IMR-90 (cell line): ENCODE measurements at regions not wholly inside any gene's neighbourhood (a gene's known extent, or its start where the extent isn't known, plus 50 kb on each side); places are given as distances from the start of the nearest gene placed in this dataset.

Source experiments
- ATAC-seq: fragments of 200-7000 bp; cut with Tn5 transposase; 2 replicates; pipeline ENCODE4 v1.9.1; 2020; ENCODE audit warnings: low read depth, mild to moderate bottlenecking, moderate library complexity
- BruUV-seq: library from RNA; stranded (reverse); fragments of 400-500 nt; replicated peaks from 2 replicates; lab custom pipeline; 2021; lab: Mats Ljungman, UMichigan
- CTCF ChIA-PET: fragments of 300-600 bp; formaldehyde crosslinking; extraction: SDS; loops from one replicate; lab custom pipeline; 2021; ENCODE audit warnings: antibody characterized with exemption; lab: Yijun Ruan, JAX
- POLR2A ChIA-PET: fragments of 300-600 bp; sonication (Branson Sonifier 250); formaldehyde crosslinking; loops from one replicate; lab custom pipeline; 2022; ENCODE audit warnings: antibody characterized with exemption; ENCODE audit not compliant: unreplicated experiment; lab: Charles Lee
- DNase-seq: peaks from one replicate; pipeline ENCODE4 v3.0.0; 2013
- H2AFZ ChIP-seq: replicated peaks from 2 replicates; pipeline ENCODE3; 2013; ENCODE audit warnings: low read length, mild to moderate bottlenecking; ENCODE audit not compliant: poor library complexity
- H2AK5ac ChIP-seq: 2 replicates; pipeline ENCODE4 v1.6.1; 2013; ENCODE audit warnings: low read depth, low read length, inconsistent platforms
- H2AK9ac ChIP-seq: replicated peaks from 2 replicates; pipeline ENCODE3; 2013; ENCODE audit warnings: mild to moderate bottlenecking, low read depth, low read length, moderate library complexity; ENCODE audit not compliant: poor library complexity
- H2BK120ac ChIP-seq: 2 replicates; pipeline ENCODE4 v1.6.1; 2013; ENCODE audit warnings: low read depth, low read length, inconsistent platforms
- H2BK15ac ChIP-seq: 3 replicates; pipeline ENCODE4 v1.6.1; 2013; ENCODE audit warnings: low read depth, low read length, inconsistent platforms
- H2BK20ac ChIP-seq: 2 replicates; pipeline ENCODE4 v1.6.1; 2013; ENCODE audit warnings: low read depth, mild to moderate bottlenecking, inconsistent platforms, low read length, moderate library complexity
- H2BK5ac ChIP-seq: 2 replicates; pipeline ENCODE4 v1.6.1; 2013; ENCODE audit warnings: mild to moderate bottlenecking, low read depth, low read length, inconsistent platforms; ENCODE audit not compliant: poor library complexity, severe bottlenecking
- H3K14ac ChIP-seq: replicated peaks from 2 replicates; pipeline ENCODE4 v1.6.1; 2013; ENCODE audit warnings: low read depth, low read length, inconsistent platforms
- H3K18ac ChIP-seq: 2 replicates; pipeline ENCODE4 v1.6.1; 2013; ENCODE audit warnings: low read depth, low read length, control low read depth
- H3K23ac ChIP-seq: 2 replicates; pipeline ENCODE4 v1.6.1; 2013; ENCODE audit warnings: low read depth, low read length, inconsistent platforms
- H3K27ac ChIP-seq: 2 replicates; pipeline ENCODE4 v1.5.1; 2013; ENCODE audit warnings: mild to moderate bottlenecking, control low read depth, low read length; ENCODE audit not compliant: insufficient read depth
- H3K27me3 ChIP-seq: 2 replicates; pipeline ENCODE4 v1.6.1; 2013; ENCODE audit warnings: low read length; ENCODE audit not compliant: control insufficient read depth, insufficient read depth
- H3K36me3 ChIP-seq: 2 replicates; pipeline ENCODE4 v1.6.1; 2013; ENCODE audit warnings: low read length, mixed read lengths; ENCODE audit not compliant: control insufficient read depth, insufficient read depth
- H3K4ac ChIP-seq: 2 replicates; pipeline ENCODE4 v1.6.1; 2013; ENCODE audit warnings: low read depth, low read length, inconsistent platforms
- H3K4me1 ChIP-seq: 2 replicates; pipeline ENCODE4 v1.6.1; 2013; ENCODE audit warnings: low read length, mixed read lengths; ENCODE audit not compliant: control insufficient read depth, insufficient read depth
- H3K4me2 ChIP-seq: 2 replicates; pipeline ENCODE4 v1.6.1; 2013; ENCODE audit warnings: low read depth, mild to moderate bottlenecking, control low read depth, low read length, moderate library complexity
- H3K4me3 ChIP-seq: 2 replicates; pipeline ENCODE4 v1.5.1; 2013; ENCODE audit warnings: low read depth, mild to moderate bottlenecking, control low read depth, low read length, moderate library complexity; ENCODE audit not compliant: insufficient read depth
- H3K56ac ChIP-seq: 2 replicates; pipeline ENCODE4 v1.6.1; 2013; ENCODE audit warnings: low read length, inconsistent platforms; ENCODE audit not compliant: insufficient read depth; ENCODE audit errors: extremely low read depth
- H3K79me1 ChIP-seq, 2 experiments: 2 replicates each; pipeline ENCODE4 v1.6.1; 2013; ENCODE audit warnings: low read length in 2 of 2, inconsistent platforms in 1 of 2, low read depth in 1 of 2
- H3K9ac ChIP-seq: 2 replicates; pipeline ENCODE4 v1.6.1; 2013; ENCODE audit warnings: low read depth, low read length, control low read depth
- H3K9me1 ChIP-seq: 2 replicates; pipeline ENCODE4 v1.6.1; 2013; ENCODE audit warnings: low read length, inconsistent platforms; ENCODE audit not compliant: insufficient read depth
- H3K9me3 ChIP-seq: 2 replicates; pipeline ENCODE4 v1.6.1; 2013; ENCODE audit warnings: low read length; ENCODE audit not compliant: control insufficient read depth, insufficient read depth
- H4K20me1 ChIP-seq: 2 replicates; pipeline ENCODE4 v1.6.1; 2013; ENCODE audit warnings: low read length, inconsistent platforms; ENCODE audit not compliant: insufficient read depth
- H4K5ac ChIP-seq: 2 replicates; pipeline ENCODE4 v1.6.1; 2013; ENCODE audit warnings: mild to moderate bottlenecking, low read depth, low read length, control low read depth
- H4K8ac ChIP-seq, 2 experiments: 2 replicates each; pipeline ENCODE4 v1.6.1; 2013; ENCODE audit warnings: low read depth in 2 of 2, low read length in 2 of 2, control low read depth in 1 of 2, inconsistent platforms in 1 of 2
- H4K91ac ChIP-seq: 2 replicates; pipeline ENCODE4 v1.6.1; 2013; ENCODE audit warnings: low read depth, low read length, inconsistent platforms; ENCODE audit not compliant: insufficient read depth
- BHLHE40 ChIP-seq: fragments of 150-350 bp; IDR thresholded peaks from 2 replicates; pipeline ENCODE4 v1.6.1; 2016; ENCODE audit warnings: mild to moderate bottlenecking, low read depth, low read length
- FOS ChIP-seq: fragments of 150-350 bp; IDR thresholded peaks from 2 replicates; pipeline ENCODE4 v1.6.1; 2016; ENCODE audit warnings: low read depth, low read length
- POLR2A ChIP-seq: IDR thresholded peaks from 2 replicates; pipeline ENCODE4 v1.6.1; 2012; ENCODE audit warnings: mild to moderate bottlenecking, low read depth, low read length
- RAD21 ChIP-seq: IDR thresholded peaks from 2 replicates; pipeline ENCODE4 v1.6.1; 2012; ENCODE audit warnings: low read length, improper control_type of control experiment
- WGBS, 2 experiments: methylation state at CpG; one replicate each; pipeline versions ENCODE4 v1.1.5 to v1.1.7; 2013; ENCODE audit warnings: missing lambda C conversion rate in 2 of 2; ENCODE audit not compliant: insufficient read length in 1 of 2; ENCODE audit errors: extremely low coverage in 2 of 2; 5-methylcytosine and 5-hydroxymethylcytosine counted together
- dilution Hi-C: fragments of 300-500 bp; cut with HindIII; formaldehyde crosslinking; loops from one replicate; pipeline ENCODE4 v1.14.3; 2018; ENCODE audit warnings: low sequenced_read_pairs; ENCODE audit not compliant: unreplicated experiment
- in situ Hi-C: fragments of 300-500 bp; cut with MboI; formaldehyde crosslinking; loops from 3 replicates; pipeline ENCODE4 v1.14.3; 2019; ENCODE audit warnings: low sequenced_read_pairs, inconsistent platforms, mixed read lengths
- intact Hi-C: fragments of 100-400 bp; cut with micrococcal nuclease; formaldehyde crosslinking; loops from 2 replicates; pipeline ENCODE4 v1.10.0; 2022

DNA sequence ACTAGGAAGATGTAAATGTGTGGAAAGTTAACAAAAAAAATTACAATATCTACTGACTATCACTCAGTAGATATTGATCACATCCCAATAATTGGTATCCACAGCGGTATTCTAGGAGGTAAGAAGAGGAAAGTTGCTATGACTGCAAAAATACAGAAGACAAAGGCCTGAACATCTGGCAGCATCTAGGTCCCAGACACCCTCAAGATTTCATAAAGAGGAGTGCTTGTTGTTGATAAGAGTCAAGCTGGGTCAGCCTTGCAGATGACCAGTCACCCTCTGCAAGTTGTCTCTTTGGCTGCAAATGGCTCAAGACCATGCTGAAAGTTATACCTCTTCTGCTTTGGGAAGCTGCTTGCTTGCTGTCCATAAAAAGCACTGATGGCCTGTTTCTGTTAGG, 179.8 kb upstream of the FOXN2 start:
- no peak overlapping the region for H2AK5ac ChIP-seq
- intact Hi-C loops (no loop called here), in situ Hi-C loops (no loop called here), dilution Hi-C loops (no loop called here)
- POLR2A ChIA-PET, result no interaction called here
- no peak overlapping the region for H3K56ac ChIP-seq
- no peak overlapping the region for H2BK20ac ChIP-seq
- H2BK5ac ChIP-seq, result no peak overlapping the region
- no peaks in the 10 kb centered on the region for H3K36me3 ChIP-seq
- no peaks in the 10 kb centered on the region for H3K4me1 ChIP-seq
- no peak overlapping the region for H3K4me2 ChIP-seq
- H2AK9ac ChIP-seq, result no peak overlapping the region
- no peak overlapping the region for H2BK120ac ChIP-seq
- no peaks in the 10 kb centered on the region for H3K9me3 ChIP-seq
- H3K18ac ChIP-seq, result no peak overlapping the region
- no peak overlapping the region for H3K23ac ChIP-seq
- H3K4ac ChIP-seq, result no peak overlapping the region
- no peak overlapping the region for H3K4me3 ChIP-seq
- CTCF ChIA-PET, result no interaction called here
- ATAC-seq (no peak), DNase-seq (no peak)
- H3K9me1 ChIP-seq, result no peaks in the 10 kb centered on the region
- H4K20me1 ChIP-seq, result no peaks in the 10 kb centered on the region
- H3K14ac ChIP-seq, result no peak overlapping the region
- no CpG with 5 or more reads among the region's 1 CpG for WGBS, 2 experiments
- H4K5ac ChIP-seq, result no peak overlapping the region
- H4K8ac ChIP-seq, result no peak overlapping the region
- no peaks in the 10 kb centered on the region for H3K79me1 ChIP-seq
- TF ChIP-seq FOS (no peak), RAD21 (no peak), BHLHE40 (no peak), POLR2A (no peak)
- H2BK15ac ChIP-seq, result no peak overlapping the region
- H3K27ac ChIP-seq, result no peak overlapping the region
- BruUV-seq, result no TSS peak
- H2AFZ ChIP-seq, result no peak overlapping the region
- no peak overlapping the region for H4K91ac ChIP-seq
- H3K9ac ChIP-seq, result no peak overlapping the region
- H3K27me3 ChIP-seq, result 0 out of 2 replicates have a peak, but pooled peaks cover 2% of the 10 kb centered on the region
